Suprapubic skin (tissue), 4 donors: ENCODE measurements at regions not wholly inside any gene's neighbourhood (a gene's known extent, or its start where the extent isn't known, plus 50 kb on each side); places are given as distances from the start of the nearest gene placed in this dataset.

Source experiments
- DNase-seq, 2 donors: peaks; one replicate each; pipeline ENCODE4 v3.0.0-alpha.2; 2019; ENCODE audit warnings: low spot score in 2 of 2
- H3K27ac ChIP-seq: fragments of 200-600 bp; sonication (generic); one replicate; pipeline ENCODE4 v1.5.1; 2019
- H3K27me3 ChIP-seq: fragments of 200-600 bp; sonication (generic); one replicate; pipeline ENCODE4 v1.5.1; 2019
- H3K36me3 ChIP-seq: fragments of 200-600 bp; sonication (generic); one replicate; pipeline ENCODE4 v1.5.1; 2019
- H3K4me1 ChIP-seq: fragments of 200-600 bp; sonication (generic); one replicate; pipeline ENCODE4 v1.5.1; 2019
- H3K4me3 ChIP-seq: fragments of 200-600 bp; sonication (generic); one replicate; pipeline ENCODE4 v1.5.1; 2019; ENCODE audit warnings: mild to moderate bottlenecking
- H3K9me3 ChIP-seq: fragments of 200-600 bp; sonication (generic); one replicate; pipeline ENCODE4 v1.5.1; 2019
- EP300 ChIP-seq: sonication (generic); formaldehyde crosslinking; IDR thresholded peaks from one replicate; pipeline ENCODE4 v1.6.1; 2017; ENCODE audit warnings: antibody characterized with exemption
- POLR2A ChIP-seq, 2 donors: fragments of 450-650 bp; IDR thresholded peaks; one replicate each; pipeline ENCODE4 v1.6.1; 2017; ENCODE audit warnings: antibody characterized with exemption in 2 of 2, mild to moderate bottlenecking in 2 of 2, moderate library complexity in 2 of 2
- POLR2AphosphoS5 ChIP-seq, 3 donors: sonication (generic); formaldehyde crosslinking; IDR thresholded peaks; one replicate each; pipeline ENCODE4 v1.6.1; 2017; ENCODE audit warnings: antibody characterized with exemption in 3 of 3
- WGBS: methylation state at CpG from one replicate; pipeline ENCODE4 v1.1.5; 2018; 5-methylcytosine and 5-hydroxymethylcytosine counted together
- TF ChIP-seq, protein P1 (sequence below), 2 donors: fragments of 200-600 bp in 1 of 2; fragments of 450-650 bp in 1 of 2; sonication (generic) in 1 of 2; IDR thresholded peaks; one replicate each; pipeline ENCODE4 v1.5.1; 2016 to 2019; ENCODE audit warnings: antibody characterized with exemption in 2 of 2, mild to moderate bottlenecking in 1 of 2, moderate library complexity in 1 of 2

DNA sequence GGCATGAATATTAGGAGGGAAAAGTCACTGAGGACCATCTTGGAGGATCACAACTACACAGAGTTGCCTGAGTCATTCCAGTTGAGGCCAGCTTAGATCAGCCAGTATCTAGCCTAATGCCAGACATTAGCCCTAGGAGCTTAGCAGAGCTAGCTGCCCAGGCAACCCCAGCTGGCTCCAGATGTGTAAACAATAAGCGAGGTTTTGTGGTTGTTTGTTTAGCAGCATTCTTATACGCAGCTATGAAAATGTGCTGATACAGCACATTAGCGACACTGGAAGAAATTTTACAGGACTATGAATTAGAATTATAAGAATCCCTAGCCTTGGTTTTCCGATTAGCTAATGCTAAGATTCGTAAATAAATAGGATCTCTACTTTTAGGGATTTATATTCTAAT, 59.3 kb downstream of the BTBD3 start:
- H3K27me3 ChIP-seq = no peaks in the 10 kb centered on the region
- DNase-seq = no peak
- no peak overlapping the region for H3K4me3 ChIP-seq
- no peak for TF ChIP-seq EP300
- TF ChIP-seq, protein P1, sequence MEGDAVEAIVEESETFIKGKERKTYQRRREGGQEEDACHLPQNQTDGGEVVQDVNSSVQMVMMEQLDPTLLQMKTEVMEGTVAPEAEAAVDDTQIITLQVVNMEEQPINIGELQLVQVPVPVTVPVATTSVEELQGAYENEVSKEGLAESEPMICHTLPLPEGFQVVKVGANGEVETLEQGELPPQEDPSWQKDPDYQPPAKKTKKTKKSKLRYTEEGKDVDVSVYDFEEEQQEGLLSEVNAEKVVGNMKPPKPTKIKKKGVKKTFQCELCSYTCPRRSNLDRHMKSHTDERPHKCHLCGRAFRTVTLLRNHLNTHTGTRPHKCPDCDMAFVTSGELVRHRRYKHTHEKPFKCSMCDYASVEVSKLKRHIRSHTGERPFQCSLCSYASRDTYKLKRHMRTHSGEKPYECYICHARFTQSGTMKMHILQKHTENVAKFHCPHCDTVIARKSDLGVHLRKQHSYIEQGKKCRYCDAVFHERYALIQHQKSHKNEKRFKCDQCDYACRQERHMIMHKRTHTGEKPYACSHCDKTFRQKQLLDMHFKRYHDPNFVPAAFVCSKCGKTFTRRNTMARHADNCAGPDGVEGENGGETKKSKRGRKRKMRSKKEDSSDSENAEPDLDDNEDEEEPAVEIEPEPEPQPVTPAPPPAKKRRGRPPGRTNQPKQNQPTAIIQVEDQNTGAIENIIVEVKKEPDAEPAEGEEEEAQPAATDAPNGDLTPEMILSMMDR (IDR thresholded peaks at IDR 0.05) = no peak
- no peak for TF ChIP-seq POLR2AphosphoS5 (IDR thresholded peaks at IDR 0.05)
- TF ChIP-seq POLR2A (IDR thresholded peaks at IDR 0.05) = no peak
- H3K36me3 ChIP-seq = no peaks in the 10 kb centered on the region
- WGBS = 82% methylated on average over 5 of the region's 5 CpGs
- H3K4me1 ChIP-seq = no peaks in the 10 kb centered on the region
- H3K9me3 ChIP-seq = peaks cover 6% of the 10 kb centered on the region
- H3K27ac ChIP-seq = no peak overlapping the region

DNA sequence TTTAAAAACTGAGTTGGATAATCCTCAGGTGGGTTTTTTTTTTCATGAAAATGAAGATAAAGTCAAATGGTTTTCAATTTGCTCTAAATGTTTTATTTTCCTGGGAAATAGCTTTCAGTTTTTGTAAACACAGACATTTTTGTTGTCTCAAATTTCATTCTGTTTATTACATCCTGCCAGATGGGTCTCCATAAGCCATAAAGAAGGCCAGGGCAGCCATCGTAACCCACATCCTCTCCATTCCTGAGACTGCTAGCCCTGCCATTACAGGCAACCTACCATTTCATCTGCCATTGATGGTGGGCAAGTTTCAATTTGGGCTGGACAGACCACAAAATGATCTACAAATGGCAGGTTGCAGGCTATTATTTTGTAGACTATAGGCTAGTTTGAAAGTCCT, 60.8 kb downstream of the BTBD3 start:
- DNase-seq = no peak
- H3K36me3 ChIP-seq = no peaks in the 10 kb centered on the region
- no peaks in the 10 kb centered on the region for H3K4me1 ChIP-seq
- H3K27ac ChIP-seq = no peak overlapping the region
- 78% methylated on average over 1 of the region's 1 CpG for WGBS
- peaks cover 6% of the 10 kb centered on the region for H3K9me3 ChIP-seq
- TF ChIP-seq EP300 (no peak), POLR2AphosphoS5 (IDR thresholded peaks at IDR 0.05) (no peak), POLR2A (IDR thresholded peaks at IDR 0.05) (no peak)
- TF ChIP-seq, protein P1 (IDR thresholded peaks at IDR 0.05) = no peak
- no peak overlapping the region for H3K4me3 ChIP-seq
- H3K27me3 ChIP-seq = no peaks in the 10 kb centered on the region

DNA sequence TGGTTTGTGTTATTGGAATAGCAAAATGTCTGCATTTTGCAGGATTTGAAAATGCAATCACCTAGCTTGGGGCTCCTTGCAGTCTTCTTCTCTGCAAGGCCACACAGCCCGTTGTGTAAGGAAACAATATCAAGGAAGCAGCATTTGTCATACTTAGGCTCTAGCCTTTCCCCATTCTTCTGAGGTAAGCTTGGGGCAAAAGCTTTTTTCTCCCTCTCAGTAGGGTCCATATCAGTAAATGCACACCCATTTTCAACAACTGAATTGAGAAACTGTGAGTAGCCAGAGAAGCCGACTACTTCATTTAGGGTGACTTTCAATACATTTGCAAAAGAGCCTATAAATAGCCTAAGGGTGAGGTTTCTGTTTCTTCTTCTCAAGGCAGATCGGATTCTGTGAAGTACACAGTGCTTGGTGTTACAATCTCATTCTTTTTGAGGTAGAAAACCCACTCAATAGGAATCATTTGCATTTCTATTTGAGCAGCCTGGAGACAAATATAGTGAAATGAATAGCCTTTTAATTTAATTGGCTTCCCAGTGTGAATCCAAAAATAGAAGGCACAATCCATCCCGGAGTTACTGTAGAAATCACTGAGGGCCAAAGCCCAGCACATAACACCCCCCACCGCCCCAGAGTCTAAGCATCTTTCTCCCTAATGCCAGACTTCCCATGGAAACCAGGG, 61.8 kb downstream of the BTBD3 start:
- no peaks in the 10 kb centered on the region for H3K36me3 ChIP-seq
- no peak overlapping the region for H3K4me3 ChIP-seq
- no peaks in the 10 kb centered on the region for H3K4me1 ChIP-seq
- TF ChIP-seq POLR2A (IDR thresholded peaks at IDR 0.05) (no peak), EP300 (no peak), POLR2AphosphoS5 (IDR thresholded peaks at IDR 0.05) (no peak)
- TF ChIP-seq, protein P1 (IDR thresholded peaks at IDR 0.05) = no peak
- H3K27ac ChIP-seq = no peak overlapping the region
- DNase-seq = no peak
- 51% methylated on average over 5 of the region's 5 CpGs for WGBS
- H3K9me3 ChIP-seq = peaks cover 6% of the 10 kb centered on the region
- H3K27me3 ChIP-seq = no peaks in the 10 kb centered on the region

DNA sequence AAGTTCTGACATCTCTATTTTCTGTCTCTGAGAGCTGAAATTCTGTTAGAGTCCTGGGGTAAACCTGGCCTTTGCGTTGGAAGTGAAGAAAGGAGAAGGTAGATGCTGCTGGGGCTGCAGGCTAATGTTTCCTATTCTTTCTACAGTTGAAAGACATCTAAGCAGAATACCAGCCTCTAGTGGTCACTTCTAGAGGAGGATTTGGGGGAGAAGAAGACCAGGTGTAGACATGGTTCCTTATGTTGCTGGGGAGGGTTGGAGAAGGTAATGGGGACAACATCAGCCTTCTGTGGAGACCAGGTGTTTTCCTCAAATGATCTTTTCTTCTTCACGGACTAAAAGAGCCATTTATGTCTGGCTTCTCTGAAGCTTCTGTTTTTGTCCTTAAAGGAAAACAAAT, 62.6 kb downstream of the BTBD3 start:
- 83% methylated on average over 2 of the region's 2 CpGs for WGBS
- Histone ChIP-seq H3K4me3 (no peak overlapping the region), H3K4me1 (no peaks in the 10 kb centered on the region), H3K27ac (no peak overlapping the region), H3K36me3 (no peaks in the 10 kb centered on the region), H3K9me3 (peaks cover 6% of the 10 kb centered on the region), H3K27me3 (no peaks in the 10 kb centered on the region)
- TF ChIP-seq POLR2A (IDR thresholded peaks at IDR 0.05) (no peak), EP300 (no peak), POLR2AphosphoS5 (IDR thresholded peaks at IDR 0.05) (no peak)
- TF ChIP-seq, protein P1 (IDR thresholded peaks at IDR 0.05) = no peak
- no peak for DNase-seq

GRCh38 chr20:11981366-11981947, 63.8 kb downstream of the BTBD3 start:
- H3K4me3 ChIP-seq = no peak overlapping the region
- H3K36me3 ChIP-seq = no peaks in the 10 kb centered on the region
- H3K4me1 ChIP-seq = no peaks in the 10 kb centered on the region
- 90% methylated on average over 4 of the region's 4 CpGs for WGBS
- no peak for DNase-seq
- H3K27ac ChIP-seq = no peak overlapping the region
- no peaks in the 10 kb centered on the region for H3K27me3 ChIP-seq
- no peak for TF ChIP-seq EP300
- no peak for TF ChIP-seq POLR2AphosphoS5 (IDR thresholded peaks at IDR 0.05)
- TF ChIP-seq, protein P1 (IDR thresholded peaks at IDR 0.05) = no peak
- TF ChIP-seq POLR2A (IDR thresholded peaks at IDR 0.05) = no peak
- peaks cover 4% of the 10 kb centered on the region for H3K9me3 ChIP-seq
